ENCODE measurements at regions not wholly inside any gene's neighbourhood (a gene's known extent, or its start where the extent isn't known, plus 50 kb on each side); places are given as distances from the start of the nearest gene placed in this dataset.

- intact Hi-C loops (cut with micrococcal nuclease): no loop called here
- H3K36me3 ChIP-seq (ENCODE audit: control insufficient read depth in 2 of 3, insufficient read depth in 3 of 3, low read length in 3 of 3): no peaks in the 10 kb centered on the region
- H3K36me3 Mint-ChIP-seq: no peaks in the 10 kb centered on the region
Measured at GRCh38 chr11:112836256-112836602, 125.0 kb upstream of the NCAM1 start.

GRCh38 chr11:112837162-112837826, 123.9 kb upstream of the NCAM1 start:
- Histone ChIP-seq H3K4me1 (ENCODE audit: control insufficient read depth in 2 of 2, insufficient read depth in 2 of 2, low read length in 2 of 2) (no peaks in the 10 kb centered on the region), H3K9me3 (ENCODE audit: control insufficient read depth in 2 of 3, low read length in 3 of 3) (no peaks in the 10 kb centered on the region), H3K27ac (ENCODE audit: low read depth, low read length) (no peak overlapping the region), H3K4me3 (ENCODE audit: low read length) (no peak overlapping the region), H3K27me3 (ENCODE audit: control insufficient read depth in 2 of 2, insufficient read depth in 2 of 2, low read length in 2 of 2) (peaks cover 0 to 3% of the 10 kb centered on the region in 2 donors), H3K36me3 (ENCODE audit: control insufficient read depth in 2 of 3, insufficient read depth in 3 of 3, low read length in 3 of 3) (no peaks in the 10 kb centered on the region)
- ChIA-PET POLR2A (no interaction called here), CTCF (no interaction called here)
- intact Hi-C loops (cut with micrococcal nuclease): no loop called here
- H3K4me1 Mint-ChIP-seq: peaks cover 0 to 2% (median 0%) of the 10 kb centered on the region in 7 donors
- no peak overlapping the region for H3K27ac Mint-ChIP-seq
- no peak for DNase-seq
- no peak for ATAC-seq
- H3K9me3 Mint-ChIP-seq: peaks cover 0 to 5% (median 0%) of the 10 kb centered on the region in 11 donors
- no peaks in the 10 kb centered on the region for H3K36me3 Mint-ChIP-seq
- H3K4me3 Mint-ChIP-seq: no peak overlapping the region
- H3K27me3 Mint-ChIP-seq: peaks cover 3 to 32% (median 9%) of the 10 kb centered on the region in 5 donors

More at GRCh38 chr11:112836256-112836602, 125.0 kb upstream of the NCAM1 start:
- Histone ChIP-seq H3K27me3 (ENCODE audit: control insufficient read depth in 2 of 2, insufficient read depth in 2 of 2, low read length in 2 of 2) (peaks cover 0 to 3% of the 10 kb centered on the region in 2 donors), H3K9me3 (ENCODE audit: control insufficient read depth in 2 of 3, low read length in 3 of 3) (no peaks in the 10 kb centered on the region), H3K4me3 (ENCODE audit: low read length) (no peak overlapping the region), H3K27ac (ENCODE audit: low read depth, low read length) (no peak overlapping the region), H3K4me1 (ENCODE audit: control insufficient read depth in 2 of 2, insufficient read depth in 2 of 2, low read length in 2 of 2) (no peaks in the 10 kb centered on the region)
- Mint-ChIP-seq H3K27me3 (peaks cover 3 to 25% (median 9%) of the 10 kb centered on the region in 5 donors), H3K27ac (no peak overlapping the region), H3K4me1 (peaks cover 0 to 2% (median 0%) of the 10 kb centered on the region in 7 donors), H3K9me3 (peaks cover 0 to 5% (median 0%) of the 10 kb centered on the region in 11 donors), H3K4me3 (no peak overlapping the region)
- DNase-seq (no peak), ATAC-seq (no peak)
- ChIA-PET CTCF (no interaction called here), POLR2A (no interaction called here)

GRCh38 chr11:112839051-112839450, 122.2 kb upstream of the NCAM1 start:
- H3K27me3 Mint-ChIP-seq: peaks cover 0 to 26% (median 8%) of the 10 kb centered on the region in 5 donors
- CTCF ChIA-PET: no interaction called here
- no peaks in the 10 kb centered on the region for H3K36me3 Mint-ChIP-seq
- Histone ChIP-seq H3K36me3 (ENCODE audit: control insufficient read depth in 2 of 3, insufficient read depth in 3 of 3, low read length in 3 of 3) (no peaks in the 10 kb centered on the region), H3K9me3 (ENCODE audit: control insufficient read depth in 2 of 3, low read length in 3 of 3) (no peaks in the 10 kb centered on the region), H3K4me1 (ENCODE audit: control insufficient read depth in 2 of 2, insufficient read depth in 2 of 2, low read length in 2 of 2) (no peaks in the 10 kb centered on the region), H3K27me3 (ENCODE audit: control insufficient read depth in 2 of 2, insufficient read depth in 2 of 2, low read length in 2 of 2) (no peaks in the 10 kb centered on the region), H3K27ac (ENCODE audit: low read depth, low read length) (no peak overlapping the region), H3K4me3 (ENCODE audit: low read length) (no peak overlapping the region)
- POLR2A ChIA-PET: no interaction called here
- intact Hi-C loops (cut with micrococcal nuclease): no loop called here
- H3K9me3 Mint-ChIP-seq: peaks cover 0 to 1% (median 0%) of the 10 kb centered on the region in 11 donors
- peaks cover 0 to 2% (median 0%) of the 10 kb centered on the region in 7 donors for H3K4me1 Mint-ChIP-seq
- ATAC-seq (no peak), DNase-seq (no peak)
- no peak overlapping the region for H3K27ac Mint-ChIP-seq
- H3K4me3 Mint-ChIP-seq: no peak overlapping the region

GRCh38 chr11:112841729-112842128, 119.5 kb upstream of the NCAM1 start:
- Histone ChIP-seq H3K9me3 (ENCODE audit: control insufficient read depth in 2 of 3, low read length in 3 of 3) (no peaks in the 10 kb centered on the region), H3K27ac (ENCODE audit: low read depth, low read length) (no peak overlapping the region), H3K4me1 (ENCODE audit: control insufficient read depth in 2 of 2, insufficient read depth in 2 of 2, low read length in 2 of 2) (no peaks in the 10 kb centered on the region), H3K27me3 (ENCODE audit: control insufficient read depth in 2 of 2, insufficient read depth in 2 of 2, low read length in 2 of 2) (no peaks in the 10 kb centered on the region), H3K4me3 (ENCODE audit: low read length) (no peak overlapping the region), H3K36me3 (ENCODE audit: control insufficient read depth in 2 of 3, insufficient read depth in 3 of 3, low read length in 3 of 3) (no peaks in the 10 kb centered on the region)
- no peaks in the 10 kb centered on the region for H3K4me1 Mint-ChIP-seq
- intact Hi-C loops (cut with micrococcal nuclease): no loop called here
- H3K9me3 Mint-ChIP-seq: peaks cover 0 to 1% (median 0%) of the 10 kb centered on the region in 11 donors
- H3K27me3 Mint-ChIP-seq: peaks cover 0 to 24% (median 5%) of the 10 kb centered on the region in 5 donors
- no peak overlapping the region for H3K27ac Mint-ChIP-seq
- H3K4me3 Mint-ChIP-seq: no peak overlapping the region
- POLR2A ChIA-PET: no interaction called here
- no peaks in the 10 kb centered on the region for H3K36me3 Mint-ChIP-seq
- DNase-seq (no peak), ATAC-seq (no peak)
- CTCF ChIA-PET: no interaction called here

- POLR2A ChIA-PET: no interaction called here
- no peak for DNase-seq
- intact Hi-C loops (cut with micrococcal nuclease): no loop called here
- H3K27ac Mint-ChIP-seq: no peak overlapping the region
- no peaks in the 10 kb centered on the region for H3K4me1 ChIP-seq (ENCODE audit: control insufficient read depth in 2 of 2, insufficient read depth in 2 of 2, low read length in 2 of 2)
- H3K36me3 Mint-ChIP-seq: no peaks in the 10 kb centered on the region
- H3K27me3 Mint-ChIP-seq: peaks cover 0 to 20% (median 5%) of the 10 kb centered on the region in 5 donors
- H3K9me3 Mint-ChIP-seq: peaks cover 0 to 3% (median 0%) of the 10 kb centered on the region in 11 donors
- no peak for ATAC-seq
- no peaks in the 10 kb centered on the region for H3K27me3 ChIP-seq (ENCODE audit: control insufficient read depth in 2 of 2, insufficient read depth in 2 of 2, low read length in 2 of 2)
- H3K36me3 ChIP-seq (ENCODE audit: control insufficient read depth in 2 of 3, insufficient read depth in 3 of 3, low read length in 3 of 3): no peaks in the 10 kb centered on the region
- CTCF ChIA-PET: no interaction called here
- no peak overlapping the region for H3K27ac ChIP-seq (ENCODE audit: low read depth, low read length)
- no peak overlapping the region for H3K4me3 ChIP-seq (ENCODE audit: low read length)
- H3K4me3 Mint-ChIP-seq: no peak overlapping the region
- no peaks in the 10 kb centered on the region for H3K9me3 ChIP-seq (ENCODE audit: control insufficient read depth in 2 of 3, low read length in 3 of 3)
- no peaks in the 10 kb centered on the region for H3K4me1 Mint-ChIP-seq
Measured at GRCh38 chr11:112842151-112842550, 119.1 kb upstream of the NCAM1 start.

GRCh38 chr11:112844517-112844916, 116.7 kb upstream of the NCAM1 start:
- no peak overlapping the region for H3K27ac ChIP-seq (ENCODE audit: low read depth, low read length)
- CTCF ChIA-PET: no interaction called here

GRCh38 chr11:112847568-112847967, 113.7 kb upstream of the NCAM1 start:
- ChIA-PET CTCF (no interaction called here), POLR2A (no interaction called here)
- Histone ChIP-seq H3K27ac (ENCODE audit: low read depth, low read length) (no peak overlapping the region), H3K9me3 (ENCODE audit: control insufficient read depth in 2 of 3, low read length in 3 of 3) (no peaks in the 10 kb centered on the region), H3K4me3 (ENCODE audit: low read length) (no peak overlapping the region), H3K27me3 (ENCODE audit: control insufficient read depth in 2 of 2, insufficient read depth in 2 of 2, low read length in 2 of 2) (no peaks in the 10 kb centered on the region), H3K4me1 (ENCODE audit: control insufficient read depth in 2 of 2, insufficient read depth in 2 of 2, low read length in 2 of 2) (no peaks in the 10 kb centered on the region), H3K36me3 (ENCODE audit: control insufficient read depth in 2 of 3, insufficient read depth in 3 of 3, low read length in 3 of 3) (no peaks in the 10 kb centered on the region)
- intact Hi-C loops (cut with micrococcal nuclease): no loop called here
- Mint-ChIP-seq H3K4me3 (no peak overlapping the region), H3K9me3 (peaks cover 0 to 8% (median 0%) of the 10 kb centered on the region in 11 donors), H3K27me3 (peaks cover 10 to 23% (median 19%) of the 10 kb centered on the region in 5 donors), H3K36me3 (peaks cover 0 to 5% (median 0%) of the 10 kb centered on the region in 5 donors), H3K4me1 (no peaks in the 10 kb centered on the region), H3K27ac (no peak overlapping the region)
- no peak for DNase-seq
- ATAC-seq: no peak

More at GRCh38 chr11:112844517-112844916, 116.7 kb upstream of the NCAM1 start:
- no peak overlapping the region for H3K4me3 ChIP-seq (ENCODE audit: low read length)
- no peak overlapping the region for H3K4me3 Mint-ChIP-seq
- H3K27ac Mint-ChIP-seq: no peak overlapping the region
- no peaks in the 10 kb centered on the region for H3K36me3 Mint-ChIP-seq
- H3K27me3 Mint-ChIP-seq: peaks cover 0 to 20% (median 5%) of the 10 kb centered on the region in 5 donors
- H3K9me3 Mint-ChIP-seq: peaks cover 0 to 8% (median 0%) of the 10 kb centered on the region in 11 donors
- POLR2A ChIA-PET: no interaction called here
- no peaks in the 10 kb centered on the region for H3K9me3 ChIP-seq (ENCODE audit: control insufficient read depth in 2 of 3, low read length in 3 of 3)
- ATAC-seq (no peak), DNase-seq (no peak)
- no peaks in the 10 kb centered on the region for H3K27me3 ChIP-seq (ENCODE audit: control insufficient read depth in 2 of 2, insufficient read depth in 2 of 2, low read length in 2 of 2)
- H3K4me1 Mint-ChIP-seq: no peaks in the 10 kb centered on the region
- intact Hi-C loops (cut with micrococcal nuclease): no loop called here
- H3K4me1 ChIP-seq (ENCODE audit: control insufficient read depth in 2 of 2, insufficient read depth in 2 of 2, low read length in 2 of 2): no peaks in the 10 kb centered on the region
- no peaks in the 10 kb centered on the region for H3K36me3 ChIP-seq (ENCODE audit: control insufficient read depth in 2 of 3, insufficient read depth in 3 of 3, low read length in 3 of 3)
